HG03460 (cell line): ENCODE measurements at regions not wholly inside any gene's neighbourhood (a gene's known extent, or its start where the extent isn't known, plus 50 kb on each side); places are given as distances from the start of the nearest gene placed in this dataset.

Experiments
- ATAC-seq: cut with Tn5 transposase; IDR thresholded peaks from one replicate; pipeline ENCODE4 v1.9.1; 2021; ENCODE audit not compliant: unreplicated experiment

DNA sequence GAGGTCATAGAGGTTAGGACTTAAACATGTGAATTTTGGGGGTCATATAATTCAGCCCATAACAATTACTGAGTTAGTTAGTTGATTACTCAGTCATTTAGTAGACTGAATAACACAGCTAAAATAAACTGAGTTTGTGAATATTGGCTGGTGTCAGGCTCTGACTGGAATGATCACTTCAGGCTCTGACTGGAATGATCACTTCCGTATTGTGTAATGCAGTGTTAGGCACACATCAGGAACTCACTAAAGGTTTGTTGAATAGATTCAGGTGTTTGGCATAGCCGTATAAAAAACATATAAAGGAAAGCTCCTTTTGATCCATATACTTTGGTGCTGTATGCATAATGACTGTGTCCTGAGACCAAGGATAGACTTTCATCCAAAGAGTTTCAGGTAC is 610.5 kb downstream of the INSC start:
- ATAC-seq = no peak

DNA sequence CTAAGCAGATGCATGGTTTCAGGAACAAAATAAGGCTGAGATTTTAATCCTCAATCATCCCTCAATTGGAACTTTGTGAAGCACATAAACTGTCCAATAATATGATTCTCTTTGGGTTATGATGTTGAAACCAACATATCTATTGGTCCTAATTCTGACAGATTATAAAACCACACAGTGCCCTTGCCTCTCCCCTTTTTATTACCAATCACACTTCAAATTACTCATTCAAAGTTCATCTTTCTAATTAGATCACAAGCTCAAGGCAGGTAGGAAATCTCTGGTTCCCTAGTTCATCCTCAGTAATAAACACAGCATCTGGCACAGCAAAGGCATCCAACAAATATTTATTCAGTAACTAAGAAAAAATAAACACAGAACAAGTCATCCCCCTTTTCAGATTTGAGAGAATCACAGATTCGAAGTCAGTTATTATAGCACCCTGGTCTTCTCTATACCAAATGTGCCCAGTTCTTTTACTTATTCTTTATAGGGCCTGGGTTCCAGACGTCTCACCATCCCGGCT is 611.6 kb downstream of the INSC start:
- no peak for ATAC-seq

- ATAC-seq = no peak
These were observed 612.3 kb downstream of the INSC start for GRCh38 chr11:15726893-15727519.

DNA sequence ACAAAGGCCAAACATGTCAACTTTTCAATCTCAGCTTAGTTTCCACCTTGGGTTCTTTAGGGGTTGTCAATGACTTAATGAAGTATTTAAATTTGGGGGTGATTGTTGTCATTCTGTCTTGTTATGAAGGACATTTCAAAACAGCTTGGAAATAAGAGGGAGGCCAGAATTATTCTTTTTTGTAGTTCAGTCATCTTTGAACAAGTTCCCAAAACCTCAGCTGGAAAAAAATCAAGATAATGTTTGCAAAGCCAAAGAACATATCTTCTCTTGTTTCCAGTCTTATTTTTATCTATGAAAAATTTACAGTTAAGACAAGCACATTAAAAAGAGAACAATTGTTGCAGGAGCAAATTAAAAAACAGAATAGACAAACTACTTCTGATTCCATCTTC is 612.8 kb downstream of the INSC start:
- ATAC-seq = no peak

DNA sequence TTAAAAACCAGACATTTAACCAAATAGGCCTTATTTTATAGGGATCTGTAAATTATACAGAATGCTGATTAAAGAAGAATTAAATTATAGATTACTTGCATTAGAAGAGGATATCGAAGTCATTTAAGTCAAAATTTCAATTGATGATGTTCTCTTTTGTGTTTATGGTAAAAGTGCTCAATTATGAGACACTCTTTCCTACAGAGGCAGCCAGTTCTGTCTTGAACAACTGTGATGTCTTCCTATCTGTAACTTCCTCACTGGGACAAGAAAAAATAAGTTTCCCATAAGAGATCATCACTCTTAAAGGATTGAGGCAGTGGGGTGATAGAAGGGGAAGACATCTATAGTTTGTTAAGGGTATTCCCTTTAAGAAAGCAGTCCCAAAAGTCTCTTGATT is 613.5 kb downstream of the INSC start:
- ATAC-seq = no peak

- ATAC-seq = no peak
These were observed 615.7 kb downstream of the INSC start for GRCh38 chr11:15730263-15730994.

- no peak for ATAC-seq
These were observed 616.3 kb downstream of the INSC start for GRCh38 chr11:15730995-15731385.

- no peak for ATAC-seq
These were observed 620.6 kb downstream of the SOX6 start for GRCh38 chr11:15735706-15736105.

- no peak for ATAC-seq
These were observed 619.0 kb downstream of the SOX6 start for GRCh38 chr11:15737320-15737719.

- no peak for ATAC-seq
These were observed 617.4 kb downstream of the SOX6 start for GRCh38 chr11:15738931-15739330.

GRCh38 chr11:15742626-15743519 is 613.5 kb downstream of the SOX6 start:
- no peak for ATAC-seq

GRCh38 chr11:15744693-15745092 is 611.7 kb downstream of the SOX6 start:
- ATAC-seq = no peak

- no peak for ATAC-seq
These were observed 611.1 kb downstream of the SOX6 start for GRCh38 chr11:15745266-15745665.

DNA sequence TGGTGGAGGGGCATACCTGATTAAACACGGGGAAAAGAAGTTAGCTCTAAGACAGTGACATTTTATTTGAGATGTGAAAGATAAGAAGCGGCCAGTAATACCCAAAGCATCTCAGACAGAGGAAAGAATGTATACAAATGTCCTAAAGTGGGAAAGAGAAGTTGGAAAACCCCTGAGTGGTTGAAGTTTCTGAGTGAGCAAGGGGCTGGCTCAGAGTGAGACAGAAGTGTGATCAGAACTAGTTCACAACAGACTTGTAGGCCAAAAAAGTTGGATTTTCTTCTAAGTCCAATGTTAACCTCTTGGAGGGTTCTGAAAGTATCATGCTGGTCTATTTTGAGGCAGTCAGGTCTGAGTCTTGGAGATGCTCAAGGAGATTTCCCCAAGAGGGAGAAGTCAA is 608.7 kb downstream of the SOX6 start:
- ATAC-seq = no peak

GRCh38 chr11:15748132-15748531 is 608.2 kb downstream of the SOX6 start:
- no peak for ATAC-seq

DNA sequence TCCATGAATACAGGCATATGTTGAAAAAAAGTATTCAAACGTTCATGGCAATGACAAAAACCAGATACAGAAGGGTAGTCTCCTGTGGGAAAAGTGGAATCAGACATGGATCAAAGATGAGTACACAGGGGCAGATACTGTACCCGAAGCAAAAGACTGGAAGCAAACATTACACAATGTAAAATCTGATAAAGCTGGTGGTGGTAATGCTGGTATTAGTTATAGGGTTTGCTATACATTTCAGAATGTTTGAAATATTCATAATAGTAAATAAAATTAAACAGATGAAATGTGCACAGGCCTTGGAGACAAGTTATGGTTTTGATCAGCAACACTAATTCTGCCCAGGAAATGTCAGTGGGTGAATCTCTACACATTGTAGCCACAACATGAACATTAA is 607.6 kb downstream of the SOX6 start:
- no peak for ATAC-seq

DNA sequence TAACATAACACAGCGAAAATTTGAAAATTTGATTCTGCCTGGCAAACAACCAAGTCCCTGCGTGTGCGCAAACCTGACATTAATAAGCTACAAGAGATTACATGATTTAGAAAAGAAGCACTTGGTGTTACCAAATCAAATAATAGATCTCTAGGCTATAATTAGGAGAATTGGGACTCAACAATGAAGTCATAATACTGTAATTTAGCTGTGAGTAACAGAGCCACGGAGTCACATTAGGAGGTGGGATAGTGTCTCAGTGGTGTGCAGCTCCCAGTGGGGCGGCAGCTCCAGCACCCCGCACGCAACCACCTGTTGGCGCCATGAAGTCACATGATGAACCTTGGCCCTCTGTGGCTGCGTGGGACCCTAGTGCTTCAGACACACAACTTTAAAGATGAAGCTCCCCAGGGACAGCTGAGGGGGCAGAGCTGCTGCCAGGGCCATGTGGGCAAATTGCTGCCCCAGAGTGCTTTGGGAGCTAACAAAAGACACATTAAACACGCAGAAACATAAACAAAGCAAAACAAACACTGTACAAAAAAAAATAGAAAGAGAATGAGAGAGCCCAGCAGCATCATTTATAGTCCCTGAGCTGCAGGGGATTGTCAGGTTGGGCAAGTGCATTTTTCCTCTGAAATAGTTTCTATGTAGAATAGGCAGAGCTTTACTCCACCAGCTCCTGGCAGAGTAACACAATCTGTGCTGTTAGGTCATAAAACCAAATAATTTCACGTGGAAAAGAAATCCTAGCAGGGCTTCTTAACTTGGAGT is 605.6 kb downstream of the SOX6 start:
- ATAC-seq = no peak

DNA sequence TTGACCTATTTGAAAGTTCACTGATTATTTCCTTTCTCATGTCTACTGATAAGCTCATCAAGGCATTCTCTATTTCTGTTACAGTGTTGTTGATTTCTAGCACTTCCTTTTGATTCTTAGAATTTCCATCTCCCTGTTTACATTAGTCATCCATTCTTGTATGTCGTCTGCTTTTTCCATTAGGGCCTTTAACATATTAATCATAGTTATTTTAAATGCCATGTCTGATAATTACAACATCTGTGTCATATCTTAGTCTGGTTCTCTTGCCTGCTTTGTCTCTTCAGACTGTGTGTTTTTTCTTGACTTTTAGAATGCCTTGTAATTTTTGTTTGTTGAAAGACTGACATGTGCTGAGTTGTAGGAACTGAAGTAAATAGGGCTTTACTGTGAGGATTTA is 602.1 kb downstream of the SOX6 start:
- no peak for ATAC-seq

GRCh38 chr11:15757048-15757698 is 599.2 kb downstream of the SOX6 start:
- ATAC-seq = no peak

DNA sequence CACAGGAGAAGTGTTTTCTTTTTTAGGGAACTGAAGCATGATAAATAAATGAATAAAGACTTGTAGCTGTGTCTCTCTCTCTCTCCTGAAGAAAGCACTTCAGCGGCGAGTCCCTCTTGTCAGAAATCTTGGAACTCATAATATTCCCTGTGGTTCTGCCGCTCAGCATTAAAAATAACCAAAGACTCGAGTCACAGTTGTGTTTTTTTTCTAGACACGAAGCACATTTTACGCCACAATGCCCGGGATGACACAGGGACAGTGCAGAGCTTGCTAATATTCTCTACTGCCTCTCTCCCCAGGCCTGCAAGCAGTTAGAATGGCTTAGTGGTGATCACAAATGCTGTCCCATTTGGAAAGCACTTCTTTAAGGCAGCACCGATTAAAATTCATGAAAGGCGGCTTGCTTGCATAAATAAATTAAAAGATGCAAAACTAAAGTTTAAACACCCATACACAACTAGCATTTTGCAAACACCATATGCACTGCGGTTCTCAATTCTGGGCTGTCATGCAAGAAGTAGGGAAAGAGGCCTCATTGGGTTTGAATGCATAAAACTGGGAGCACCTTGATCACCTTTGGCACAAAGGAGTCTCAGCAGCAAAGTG is 597.4 kb downstream of the SOX6 start:
- no peak for ATAC-seq
